ENCODE measurements at regions not wholly inside any gene's neighbourhood (a gene's known extent, or its start where the extent isn't known, plus 50 kb on each side); places are given as distances from the start of the nearest gene placed in this dataset.

DNA sequence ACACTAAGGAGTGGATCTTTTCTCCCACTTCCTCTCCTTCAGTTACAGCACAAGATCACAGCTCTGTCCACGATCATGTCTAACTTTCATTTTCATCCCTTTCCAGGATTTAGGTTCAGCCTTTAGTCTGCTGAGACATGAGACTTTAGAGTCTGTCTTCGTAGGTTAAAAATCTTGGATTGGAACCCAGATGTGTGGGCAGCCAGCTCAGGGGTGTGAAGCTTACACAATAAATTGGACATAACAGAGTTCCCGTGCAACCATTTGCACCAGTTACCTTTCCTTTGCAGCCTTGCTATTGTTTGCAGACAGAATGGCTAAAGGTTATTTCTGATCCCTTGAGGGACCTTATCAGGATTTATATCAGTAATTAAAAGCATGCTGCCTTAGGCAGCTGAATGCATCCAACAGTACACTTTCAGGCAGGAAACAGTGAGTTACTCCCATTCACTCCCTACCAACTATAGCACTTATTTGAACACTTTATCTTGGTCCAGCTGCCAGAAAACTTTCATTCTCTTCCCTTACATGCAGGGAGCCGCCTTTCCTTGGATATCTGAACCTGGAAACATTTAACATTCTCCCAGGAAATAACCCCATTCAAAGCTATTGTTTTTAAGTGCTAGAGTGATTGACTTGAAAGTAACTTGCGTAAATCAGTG is 87.3 kb downstream of the TMEM100 start:
- DNase-seq (ENCODE audit: extremely low read depth in 1 of 2, low read depth in 1 of 2) = no peak

- DNase-seq (ENCODE audit: extremely low read depth in 1 of 2, low read depth in 1 of 2) = no peak
Measured at GRCh38 chr17:55634702-55635101, 88.0 kb downstream of the TMEM100 start.

- no peak for DNase-seq (ENCODE audit: extremely low read depth in 1 of 2, low read depth in 1 of 2)
Measured at GRCh38 chr17:55632893-55633292, 89.8 kb downstream of the TMEM100 start.

GRCh38 chr17:55632236-55632635 is 90.4 kb downstream of the TMEM100 start:
- no peak for DNase-seq (ENCODE audit: extremely low read depth in 1 of 2, low read depth in 1 of 2)

DNA sequence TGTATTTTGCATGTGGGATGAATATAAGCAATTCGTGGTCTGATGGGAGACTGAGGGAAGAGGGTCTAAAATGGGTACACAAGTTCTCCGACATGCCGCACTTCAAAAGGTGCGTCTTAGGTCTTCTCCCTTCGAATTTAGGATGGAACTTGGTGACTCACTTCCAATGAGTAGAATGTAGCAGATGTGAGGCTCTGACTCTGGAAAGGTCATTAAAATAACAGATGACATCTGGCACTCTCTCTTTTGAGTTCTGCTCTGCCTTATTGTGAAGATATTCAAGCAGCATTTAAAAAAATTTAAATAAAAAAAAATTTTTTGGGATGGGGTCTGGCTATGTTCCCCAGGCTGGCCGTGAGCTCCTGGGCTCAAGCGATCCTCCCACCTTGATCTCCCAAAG is 92.7 kb downstream of the TMEM100 start:
- no peak for DNase-seq (ENCODE audit: extremely low read depth in 1 of 2, low read depth in 1 of 2)

- DNase-seq (ENCODE audit: extremely low read depth in 1 of 2, low read depth in 1 of 2) = no peak
Measured at GRCh38 chr17:55625521-55625920, 97.1 kb downstream of the TMEM100 start.

DNA sequence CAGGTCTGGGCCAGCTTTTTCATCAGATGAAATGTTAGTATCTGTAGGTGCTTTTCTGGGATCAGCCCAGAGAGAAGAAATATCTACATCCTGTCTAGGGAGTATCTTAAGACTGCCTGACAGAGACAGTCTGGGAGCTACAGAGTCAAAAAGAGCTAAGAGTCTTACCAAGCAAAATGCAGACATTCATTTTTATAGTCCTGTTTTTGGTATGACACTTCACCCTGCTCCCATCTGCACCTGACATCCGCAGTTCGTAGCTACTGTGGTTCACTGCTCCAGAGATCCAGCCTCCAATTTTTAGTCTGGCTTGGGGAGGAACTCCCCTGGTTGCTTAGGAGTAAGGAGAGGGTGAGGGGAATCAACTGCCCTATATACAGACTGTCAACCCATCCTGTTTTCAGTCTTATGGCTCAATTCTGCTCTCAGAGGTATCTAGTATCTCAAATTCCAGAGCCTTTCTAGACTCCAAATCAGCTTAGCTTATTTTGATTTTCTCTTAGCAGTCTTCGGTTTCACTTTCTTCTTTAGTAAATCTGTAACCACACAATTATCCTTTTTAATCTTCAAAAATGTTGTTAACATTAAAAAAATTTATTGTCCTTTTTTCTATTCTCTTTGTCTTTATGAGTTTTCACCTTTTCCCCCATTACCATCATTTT is 97.8 kb downstream of the TMEM100 start:
- no peak for DNase-seq (ENCODE audit: extremely low read depth in 1 of 2, low read depth in 1 of 2)

DNA sequence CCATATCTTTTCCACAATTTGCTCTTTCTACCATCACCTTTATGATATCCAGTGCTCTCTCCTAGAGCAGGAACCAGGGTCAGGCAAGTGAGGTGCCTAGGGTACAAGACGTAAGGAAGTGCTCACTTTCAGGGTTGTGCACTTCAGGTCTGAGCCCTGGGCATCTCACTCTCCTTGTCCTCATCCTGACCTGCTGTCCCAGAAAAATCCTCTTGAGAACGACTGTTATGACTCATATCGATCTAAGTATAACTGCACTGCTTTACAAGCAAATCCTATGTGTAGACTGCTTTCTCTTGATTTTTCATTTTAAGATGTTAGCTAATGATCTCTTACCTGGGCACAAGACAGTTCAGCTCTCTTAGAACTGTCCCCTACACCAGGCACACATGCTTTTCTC is 100.1 kb downstream of the TMEM100 start:
- no peak for DNase-seq (ENCODE audit: extremely low read depth in 1 of 2, low read depth in 1 of 2)

GRCh38 chr17:55620945-55621344 is 101.7 kb downstream of the TMEM100 start:
- DNase-seq (ENCODE audit: extremely low read depth in 1 of 2, low read depth in 1 of 2) = no peak

DNA sequence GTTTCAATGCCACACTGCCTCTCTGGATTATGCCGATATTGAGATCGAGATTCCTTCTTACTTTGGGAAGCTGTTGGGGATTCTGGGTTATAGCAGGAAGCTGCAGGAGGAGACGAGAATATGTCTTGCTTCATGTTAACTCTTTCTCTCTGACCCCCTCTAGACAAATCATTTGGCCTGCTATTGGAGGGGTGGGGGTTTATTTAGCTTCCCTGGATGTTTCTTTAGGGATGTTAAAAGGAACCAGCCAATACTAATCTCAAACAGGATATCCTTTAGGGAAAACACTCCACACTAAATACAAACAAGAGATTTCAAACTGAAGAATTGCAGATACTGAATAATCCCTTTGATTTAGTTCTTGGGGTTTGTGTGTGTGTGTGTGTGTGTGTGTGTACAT is 102.6 kb downstream of the TMEM100 start:
- no peak for DNase-seq (ENCODE audit: extremely low read depth in 1 of 2, low read depth in 1 of 2)

DNA sequence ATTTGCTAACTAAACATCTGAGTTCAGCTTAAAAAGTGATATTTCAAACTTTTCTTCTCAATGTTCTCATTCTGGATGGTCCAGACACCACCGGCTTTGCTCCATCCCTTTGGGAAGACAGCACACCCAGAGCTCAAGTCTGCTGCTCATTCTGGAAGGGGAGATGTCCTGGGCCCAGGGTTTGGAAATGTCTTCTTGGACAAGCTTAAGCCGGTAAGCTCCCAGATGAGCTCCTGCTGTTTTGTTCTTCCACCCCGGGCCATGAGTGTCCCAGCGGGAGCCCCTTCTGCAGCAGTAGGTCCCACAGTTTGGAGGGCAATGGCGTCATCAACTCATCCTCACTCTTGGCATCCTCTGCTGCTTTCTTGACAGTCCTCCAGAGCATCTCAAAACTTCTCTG is 105.2 kb downstream of the TMEM100 start:
- no peak for DNase-seq (ENCODE audit: extremely low read depth in 1 of 2, low read depth in 1 of 2)

GRCh38 chr17:55614061-55614460 is 102.8 kb upstream of the SMIM36 start:
- DNase-seq (ENCODE audit: extremely low read depth in 1 of 2, low read depth in 1 of 2) = no peak

GRCh38 chr17:55612691-55613141 is 101.5 kb upstream of the SMIM36 start:
- no peak for DNase-seq (ENCODE audit: extremely low read depth in 1 of 2, low read depth in 1 of 2)

- no peak for DNase-seq (ENCODE audit: extremely low read depth in 1 of 2, low read depth in 1 of 2)
Measured at GRCh38 chr17:55607731-55608341, 96.6 kb upstream of the SMIM36 start.

- DNase-seq (ENCODE audit: extremely low read depth in 1 of 2, low read depth in 1 of 2) = no peak
Measured at GRCh38 chr17:55606488-55606815, 95.2 kb upstream of the SMIM36 start.

- no peak for DNase-seq (ENCODE audit: extremely low read depth in 1 of 2, low read depth in 1 of 2)
Measured at GRCh38 chr17:55605705-55606487, 94.6 kb upstream of the SMIM36 start.

DNA sequence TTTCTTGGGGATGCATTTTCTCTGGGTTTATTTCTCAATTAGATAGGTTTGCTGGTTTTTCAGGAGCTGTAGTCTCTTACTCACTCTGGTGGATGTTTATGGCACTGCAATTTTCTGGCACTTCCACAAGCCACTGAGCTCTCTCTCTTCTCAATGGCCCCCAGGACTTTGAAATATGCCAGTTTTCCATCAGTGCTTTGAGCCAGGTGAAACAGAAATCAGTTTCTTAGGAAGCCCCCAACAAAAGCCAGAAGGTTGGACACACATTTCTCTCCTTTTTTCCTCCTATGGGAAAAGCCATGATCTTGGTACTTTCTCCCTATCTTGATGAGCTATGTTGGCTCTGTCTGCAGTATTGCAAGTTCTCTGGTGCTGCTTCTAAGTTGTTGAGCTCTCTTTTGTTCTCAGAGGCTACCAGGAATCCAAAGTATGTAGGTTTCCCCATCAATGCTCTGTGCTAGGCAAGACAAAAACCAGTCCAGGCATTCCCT is 90.7 kb upstream of the SMIM36 start:
- DNase-seq (ENCODE audit: extremely low read depth in 1 of 2, low read depth in 1 of 2) = no peak

- DNase-seq (ENCODE audit: extremely low read depth in 1 of 2, low read depth in 1 of 2) = no peak
Measured at GRCh38 chr17:55598495-55598894, 87.2 kb upstream of the SMIM36 start.

DNA sequence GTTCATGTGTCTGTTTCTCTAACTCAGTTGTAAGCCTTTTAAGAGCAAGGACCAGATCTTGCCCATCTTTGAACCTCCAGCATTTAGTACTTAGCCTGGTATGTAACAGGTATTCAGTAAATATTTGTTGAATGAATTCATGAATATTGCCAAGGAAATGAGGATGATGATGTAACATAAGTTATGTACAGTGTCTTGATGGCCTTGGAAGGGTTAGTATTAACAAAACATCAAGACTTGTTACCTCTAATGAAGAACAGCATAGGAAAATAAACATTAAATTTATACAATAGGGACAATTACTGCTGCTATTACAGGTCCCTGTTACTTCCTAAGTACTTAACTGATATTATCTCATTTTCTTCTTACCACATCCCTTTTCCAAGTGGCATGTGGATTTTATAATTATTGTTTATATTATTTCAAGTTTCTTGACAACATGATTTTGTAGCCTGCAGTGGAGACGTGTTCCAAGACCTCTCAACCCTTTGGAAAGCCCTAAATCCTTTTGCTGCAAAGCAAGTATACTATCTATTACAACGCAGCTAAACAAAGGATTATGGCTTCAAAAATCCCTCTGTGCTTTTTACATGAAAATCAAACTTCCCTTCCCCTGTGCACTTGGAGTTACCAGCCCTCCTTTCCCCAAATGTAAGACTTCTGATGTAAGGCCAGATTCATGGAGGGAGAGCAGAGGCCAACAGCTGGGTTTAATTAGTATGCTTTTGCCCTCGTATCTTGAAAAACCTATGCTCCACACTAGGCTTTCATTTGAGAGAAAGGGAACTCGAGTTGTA is 77.4 kb upstream of the SMIM36 start:
- DNase-seq (ENCODE audit: extremely low read depth in 1 of 2, low read depth in 1 of 2) = no peak

- DNase-seq (ENCODE audit: extremely low read depth in 1 of 2, low read depth in 1 of 2) = no peak
Measured at GRCh38 chr17:55587608-55588139, 76.4 kb upstream of the SMIM36 start.

Measured in stimulated activated CD8-positive, alpha-beta memory T cell treated with anti-CD3 and anti-CD28 coated beads, Interleukin-7, amount 100 ng/mL, for 48 hours (primary cell).